Fibroblast of lung (primary cell): ENCODE measurements at regions not wholly inside any gene's neighbourhood (a gene's known extent, or its start where the extent isn't known, plus 50 kb on each side); places are given as distances from the start of the nearest gene placed in this dataset.

Experiments
- CTCF ChIP-seq, 2 donors: IDR thresholded peaks in 1 of 2; conservative IDR thresholded peaks in 1 of 2; 1 replicate in 1 of 2; 2 replicates in 1 of 2; pipeline ENCODE4 v1.5.1; 2011 to 2012; ENCODE audit warnings: low read length in 2 of 2, control low read depth in 1 of 2, inconsistent platforms in 1 of 2, low read depth in 1 of 2, mild to moderate bottlenecking in 1 of 2
- EZH2 ChIP-seq: IDR thresholded peaks from 2 replicates; pipeline ENCODE4 v1.5.1; 2012; ENCODE audit warnings: low read length, control low read depth, mild to moderate bottlenecking; ENCODE audit errors: missing control alignments

DNA sequence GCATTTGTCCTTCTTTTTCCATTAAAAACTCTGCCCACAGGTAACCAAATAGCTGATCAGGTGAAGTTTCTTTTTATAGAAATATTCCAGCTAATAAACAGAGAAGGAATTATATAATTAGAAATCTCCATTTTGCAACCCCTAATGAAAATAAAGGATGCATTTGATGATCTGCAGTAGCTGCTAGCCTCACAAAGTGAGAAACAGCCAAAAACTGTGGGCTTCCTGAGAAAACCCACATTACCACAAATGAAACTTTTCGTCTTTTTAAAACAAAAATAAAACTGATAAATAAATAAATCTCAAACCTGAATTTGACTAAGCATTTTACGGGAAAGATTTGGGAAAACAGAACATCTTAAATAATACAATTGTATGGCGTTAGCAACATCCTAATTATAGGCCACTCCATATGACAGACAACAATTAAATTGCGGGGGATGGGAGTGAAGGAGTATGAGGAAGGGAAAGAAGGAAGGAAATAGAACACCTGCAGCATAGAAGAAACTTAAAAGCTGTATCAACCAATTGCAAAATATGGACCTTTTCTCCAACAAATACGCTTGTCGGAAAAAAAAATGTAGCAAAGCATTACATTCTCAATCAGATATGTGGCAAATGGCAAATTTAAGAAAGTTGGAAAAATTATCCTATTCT is 283.0 kb upstream of the ITGA1 start:
- TF ChIP-seq CTCF (conservative IDR thresholded peaks at IDR 0.05 in 1 of 2, IDR thresholded peaks at IDR 0.05 in 1 of 2; ENCODE audit: low read depth in 1 of 2, low read length in 2 of 2), result no peak
- TF ChIP-seq EZH2, result no peak
